Lower lobe of right lung (tissue), 2 donors: ENCODE measurements at regions not wholly inside any gene's neighbourhood (a gene's known extent, or its start where the extent isn't known, plus 50 kb on each side); places are given as distances from the start of the nearest gene placed in this dataset.
A peak's percentile ranks its signal among the peaks of the same experiment; 100 is the strongest.

Experiments
- ATAC-seq, 2 donors: fragments of 200-7000 bp; cut with Tn5 transposase; one replicate each; pipeline ENCODE4 v1.9.1; 2020 to 2022; ENCODE audit warnings: mild to moderate bottlenecking in 2 of 2, moderate library complexity in 2 of 2
- DNase-seq: peaks from one replicate; pipeline ENCODE4 v3.0.0-alpha.2; 2020
- H3K27ac ChIP-seq: fragments of 200-600 bp; one replicate; pipeline ENCODE4 v1.8.0; 2022
- H3K27me3 ChIP-seq: fragments of 200-600 bp; one replicate; pipeline ENCODE4 v1.8.0; 2022; ENCODE audit warnings: low read depth
- H3K36me3 ChIP-seq: fragments of 200-600 bp; one replicate; pipeline ENCODE4 v1.8.0; 2022; ENCODE audit warnings: mild to moderate bottlenecking
- H3K4me1 ChIP-seq: fragments of 200-600 bp; one replicate; pipeline ENCODE4 v1.8.0; 2022
- H3K4me3 ChIP-seq: fragments of 200-600 bp; one replicate; pipeline ENCODE4 v1.8.0; 2022; ENCODE audit warnings: mild to moderate bottlenecking
- H3K9me3 ChIP-seq: fragments of 200-600 bp; one replicate; pipeline ENCODE4 v1.8.0; 2022
- intact Hi-C: fragments of 100-400 bp; cut with DNase I; formaldehyde crosslinking; loops from one replicate; pipeline ENCODE4 v1.11.0; 2022
- TF ChIP-seq, protein P1 (sequence below): fragments of 200-600 bp; IDR thresholded peaks from one replicate; pipeline ENCODE4 v1.8.0; 2022; ENCODE audit warnings: antibody characterized with exemption, mild to moderate bottlenecking
- donor health status: DM: no; HTN: yes; CAD: no; lungs with severe emphysema.

GRCh38 chr11:115792903-115793302, 288.7 kb upstream of the CADM1 start:
- ATAC-seq (no peak), DNase-seq (no peak)
- H3K4me1 ChIP-seq: no peaks in the 10 kb centered on the region
- H3K9me3 ChIP-seq: no peaks in the 10 kb centered on the region
- H3K27me3 ChIP-seq: no peaks in the 10 kb centered on the region
- H3K4me3 ChIP-seq: no peak overlapping the region
- TF ChIP-seq, protein P1, sequence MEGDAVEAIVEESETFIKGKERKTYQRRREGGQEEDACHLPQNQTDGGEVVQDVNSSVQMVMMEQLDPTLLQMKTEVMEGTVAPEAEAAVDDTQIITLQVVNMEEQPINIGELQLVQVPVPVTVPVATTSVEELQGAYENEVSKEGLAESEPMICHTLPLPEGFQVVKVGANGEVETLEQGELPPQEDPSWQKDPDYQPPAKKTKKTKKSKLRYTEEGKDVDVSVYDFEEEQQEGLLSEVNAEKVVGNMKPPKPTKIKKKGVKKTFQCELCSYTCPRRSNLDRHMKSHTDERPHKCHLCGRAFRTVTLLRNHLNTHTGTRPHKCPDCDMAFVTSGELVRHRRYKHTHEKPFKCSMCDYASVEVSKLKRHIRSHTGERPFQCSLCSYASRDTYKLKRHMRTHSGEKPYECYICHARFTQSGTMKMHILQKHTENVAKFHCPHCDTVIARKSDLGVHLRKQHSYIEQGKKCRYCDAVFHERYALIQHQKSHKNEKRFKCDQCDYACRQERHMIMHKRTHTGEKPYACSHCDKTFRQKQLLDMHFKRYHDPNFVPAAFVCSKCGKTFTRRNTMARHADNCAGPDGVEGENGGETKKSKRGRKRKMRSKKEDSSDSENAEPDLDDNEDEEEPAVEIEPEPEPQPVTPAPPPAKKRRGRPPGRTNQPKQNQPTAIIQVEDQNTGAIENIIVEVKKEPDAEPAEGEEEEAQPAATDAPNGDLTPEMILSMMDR: no peak
- H3K27ac ChIP-seq: no peak overlapping the region
- H3K36me3 ChIP-seq: no peaks in the 10 kb centered on the region
- intact Hi-C loops: no loop called here

DNA sequence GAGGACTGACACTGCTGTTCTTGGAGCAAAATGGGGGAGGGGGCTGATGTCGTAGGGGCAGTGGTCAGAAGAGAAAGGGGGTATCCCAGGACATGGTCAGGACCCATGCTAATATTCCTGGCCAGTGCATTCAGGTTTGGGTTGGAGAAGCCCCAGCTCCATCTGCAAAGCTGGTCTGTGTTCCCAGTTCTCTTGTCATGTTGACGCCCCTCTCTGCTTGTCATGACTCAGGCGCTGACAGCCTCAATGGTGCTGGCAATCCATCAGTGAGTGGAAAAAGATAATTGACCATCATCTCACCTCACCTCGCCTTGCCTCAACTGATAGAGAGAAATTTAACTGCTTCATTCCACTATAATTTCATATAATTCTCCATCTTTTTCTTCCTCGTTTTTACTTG, 283.1 kb upstream of the CADM1 start:
- no peaks in the 10 kb centered on the region for H3K36me3 ChIP-seq
- H3K9me3 ChIP-seq: no peaks in the 10 kb centered on the region
- H3K27ac ChIP-seq: no peak overlapping the region
- H3K4me1 ChIP-seq: no peaks in the 10 kb centered on the region
- H3K4me3 ChIP-seq: no peak overlapping the region
- intact Hi-C loops: no loop called here
- H3K27me3 ChIP-seq: no peaks in the 10 kb centered on the region
- DNase-seq: no peak
- ATAC-seq: no peak
- TF ChIP-seq, protein P1: no peak

DNA sequence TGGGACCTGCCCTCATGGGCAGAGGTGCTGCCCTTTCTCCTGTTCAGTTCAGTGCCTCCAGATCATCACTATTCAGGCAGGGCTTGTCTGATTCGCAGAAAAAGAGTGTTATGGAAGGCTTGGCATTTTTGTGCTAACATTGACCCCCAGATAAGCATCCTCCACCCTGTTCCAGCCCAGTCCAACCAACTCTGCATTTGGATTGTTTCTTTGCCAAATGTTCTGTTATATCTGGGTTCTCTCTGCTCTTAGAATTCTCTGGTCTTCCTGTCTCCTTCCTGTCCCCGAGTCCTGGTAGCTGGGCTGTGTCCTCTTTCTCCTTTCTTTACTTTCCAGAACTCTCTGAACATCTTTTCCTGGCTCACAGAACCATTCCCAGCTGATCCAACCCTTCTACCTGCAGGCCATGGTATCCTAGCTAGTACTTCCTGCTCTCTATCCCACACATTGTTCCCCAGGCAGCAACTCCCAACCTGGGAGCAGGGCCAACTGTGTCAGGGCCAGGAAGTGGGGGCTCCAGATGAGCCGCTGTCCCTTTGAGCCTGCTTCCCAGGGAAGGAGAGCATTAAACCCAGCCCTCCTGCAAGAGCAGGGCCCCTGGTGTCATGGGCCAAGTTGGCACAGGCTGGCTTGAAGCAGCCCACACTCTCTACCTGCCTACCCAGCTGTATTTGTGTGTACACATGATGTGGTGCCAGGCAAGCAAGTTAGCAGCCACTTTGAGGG, 280.7 kb upstream of the CADM1 start:
- no peak for DNase-seq
- Histone ChIP-seq H3K9me3 (no peaks in the 10 kb centered on the region), H3K27me3 (no peaks in the 10 kb centered on the region), H3K27ac (no peak overlapping the region), H3K4me1 (no peaks in the 10 kb centered on the region), H3K36me3 (no peaks in the 10 kb centered on the region), H3K4me3 (no peak overlapping the region)
- intact Hi-C loops: no loop called here
- no peak for ATAC-seq
- TF ChIP-seq, protein P1: no peak

- DNase-seq: no peak
- ATAC-seq: peak in 1 of 2 donors; percentile 33
- Histone ChIP-seq H3K9me3 (no peaks in the 10 kb centered on the region), H3K27ac (no peak overlapping the region), H3K4me3 (no peak overlapping the region), H3K36me3 (no peaks in the 10 kb centered on the region), H3K4me1 (no peaks in the 10 kb centered on the region), H3K27me3 (no peaks in the 10 kb centered on the region)
- intact Hi-C loops: no loop called here
- TF ChIP-seq, protein P1: no peak
Measured at GRCh38 chr11:115780646-115781362, 276.6 kb upstream of the CADM1 start.

GRCh38 chr11:115778928-115779650, 274.9 kb upstream of the CADM1 start:
- DNase-seq (no peak), ATAC-seq (no peak)
- TF ChIP-seq, protein P1: no peak
- no peaks in the 10 kb centered on the region for H3K27me3 ChIP-seq
- no peaks in the 10 kb centered on the region for H3K36me3 ChIP-seq
- H3K9me3 ChIP-seq: no peaks in the 10 kb centered on the region
- intact Hi-C loops: no loop called here
- H3K27ac ChIP-seq: no peak overlapping the region
- no peaks in the 10 kb centered on the region for H3K4me1 ChIP-seq
- H3K4me3 ChIP-seq: no peak overlapping the region
